GM18502 (cell line): ENCODE measurements at regions not wholly inside any gene's neighbourhood (a gene's known extent, or its start where the extent isn't known, plus 50 kb on each side); places are given as distances from the start of the nearest gene placed in this dataset.
"Not testable (repeated sequence)": the region's sequence is repeated elsewhere in the genome, so short reads cannot be mapped to it uniquely, and the experiment has no call there.

Experiments
- ATAC-seq: cut with Tn5 transposase; IDR thresholded peaks from one replicate; pipeline ENCODE4 v1.9.1; 2021; ENCODE audit warnings: mild to moderate bottlenecking; ENCODE audit not compliant: unreplicated experiment, poor library complexity

DNA sequence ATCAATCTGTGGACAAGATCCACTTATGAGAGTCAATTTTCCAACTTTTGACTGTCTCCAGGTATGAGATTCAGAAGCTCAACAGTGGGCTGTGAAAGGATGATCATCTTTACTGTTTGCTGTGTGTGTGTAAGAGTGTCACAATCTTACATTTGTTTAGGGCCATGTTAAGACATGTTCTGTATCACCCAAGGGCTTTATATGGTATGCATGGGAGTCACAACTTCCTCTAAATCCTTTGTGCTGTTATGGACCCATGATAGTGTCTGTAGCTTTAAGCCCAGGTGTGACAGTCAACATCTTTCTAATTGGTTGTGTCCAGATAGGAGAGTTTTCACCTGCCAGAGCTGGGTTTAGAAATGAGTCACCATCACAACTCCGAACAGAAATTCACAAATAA lies 70.2 kb downstream of the ZNF726 start:
- ATAC-seq: not testable (repeated sequence)

DNA sequence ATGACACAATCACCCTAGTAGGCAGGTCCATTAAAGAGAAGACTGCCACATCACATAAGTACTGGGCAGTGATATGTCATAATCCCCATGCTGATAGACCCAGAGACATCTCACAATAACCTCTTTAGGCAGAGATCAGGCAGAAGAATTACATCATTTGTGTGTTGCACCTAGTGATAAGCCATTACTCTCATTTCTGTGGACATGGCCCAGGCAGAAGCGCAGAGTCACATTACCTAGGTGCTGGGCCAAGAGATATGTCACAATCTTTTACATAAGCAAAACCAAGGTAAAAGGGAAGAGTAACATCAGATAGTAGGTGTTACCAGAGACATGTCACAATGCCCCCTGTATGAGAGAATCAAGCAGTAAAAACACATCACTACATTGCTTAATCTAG lies 71.9 kb downstream of the ZNF726 start:
- ATAC-seq: no peak

DNA sequence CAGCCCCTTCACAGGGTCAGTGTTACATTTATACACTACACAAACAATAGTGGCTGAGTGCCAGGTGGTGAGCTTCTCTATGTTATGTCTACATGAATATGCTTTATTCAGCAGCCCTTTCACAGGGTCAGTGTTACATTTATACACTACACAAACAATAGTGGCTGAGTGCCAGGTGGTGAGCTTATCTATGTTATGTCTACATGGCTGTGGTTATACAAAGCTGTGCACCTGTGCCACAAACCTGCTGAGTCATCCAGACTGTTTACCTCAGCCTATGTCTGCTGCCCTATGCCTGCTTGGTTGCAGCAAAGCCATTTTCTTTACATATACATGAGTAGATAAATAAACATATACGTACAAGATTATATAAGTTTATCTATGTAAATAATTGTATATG lies 76.5 kb downstream of the ZNF726 start:
- ATAC-seq: no peak

DNA sequence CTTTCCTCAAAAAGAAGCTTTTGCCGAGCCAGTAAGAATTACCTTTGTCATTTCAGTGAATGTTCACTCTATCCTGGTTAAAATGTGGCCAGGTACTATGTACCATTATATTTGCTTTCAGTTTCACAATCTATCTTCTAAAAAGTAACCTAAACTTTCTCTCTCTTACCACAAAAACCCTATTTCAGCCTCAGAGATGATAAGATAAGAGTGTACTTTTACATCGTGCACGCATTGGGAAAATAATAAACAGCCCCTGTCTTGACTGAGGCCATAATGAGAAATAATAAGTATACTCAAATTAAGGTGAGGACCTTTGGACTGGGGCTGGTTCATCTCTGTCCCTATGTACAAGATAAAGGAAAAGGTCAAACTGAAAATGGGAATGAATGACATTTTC lies 77.7 kb downstream of the ZNF726 start:
- ATAC-seq: no peak

DNA sequence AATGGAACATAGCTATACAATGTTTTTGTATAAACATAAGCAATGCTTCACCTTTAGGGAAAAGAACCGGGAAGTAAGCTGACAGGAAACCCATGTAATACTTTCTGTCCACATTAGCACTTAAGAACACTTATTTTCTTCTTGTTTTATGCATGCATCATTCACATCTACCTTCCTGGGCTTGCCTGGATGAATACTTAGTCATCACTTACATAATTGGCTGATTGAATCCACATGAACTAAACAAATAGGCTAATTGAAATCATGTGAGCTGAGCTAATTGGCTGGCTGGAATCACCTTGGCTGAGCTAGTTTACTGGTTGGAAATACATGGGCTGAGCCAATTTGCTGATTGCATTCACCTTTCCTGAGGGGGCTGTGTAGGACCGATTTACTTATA lies 78.8 kb downstream of the ZNF726 start:
- no peak for ATAC-seq

DNA sequence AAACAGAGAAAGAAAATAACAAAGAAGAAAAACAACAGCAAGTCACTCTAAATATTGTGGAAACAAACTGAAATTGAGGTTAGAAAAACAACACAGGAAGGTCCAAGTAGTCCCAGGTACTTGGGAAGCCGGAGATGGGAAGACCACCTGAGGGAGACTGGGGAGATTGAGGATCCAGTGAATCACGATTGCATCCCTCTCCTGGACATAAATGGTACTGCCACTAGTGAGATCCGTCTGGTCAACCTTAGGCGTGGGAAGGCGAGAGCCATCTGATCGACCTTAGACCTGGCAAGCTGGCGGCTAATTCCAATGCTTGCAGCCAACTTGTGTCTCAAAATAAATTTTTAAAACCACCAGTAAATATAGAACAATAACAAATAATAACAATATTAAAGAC lies 81.9 kb downstream of the ZNF726 start:
- ATAC-seq: no peak

DNA sequence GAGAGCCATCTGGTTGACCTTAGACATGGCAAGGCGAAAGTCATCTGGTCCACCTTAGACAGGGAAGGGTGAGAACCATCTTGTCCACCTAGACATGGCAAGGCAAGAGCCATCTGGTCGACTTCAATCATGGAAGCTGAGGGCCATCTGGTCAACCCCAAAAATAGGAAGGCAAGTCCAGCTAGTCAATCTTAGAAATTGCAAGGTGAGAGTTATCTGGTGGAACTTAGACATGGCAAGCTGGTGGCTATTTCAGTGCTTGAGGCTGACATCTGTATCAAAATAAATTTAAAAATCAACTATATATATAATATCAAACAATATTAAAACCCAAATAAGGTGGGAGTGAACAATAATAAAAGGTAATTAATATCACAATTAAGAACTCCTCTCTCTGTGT lies 83.9 kb downstream of the ZNF726 start:
- ATAC-seq: no peak

DNA sequence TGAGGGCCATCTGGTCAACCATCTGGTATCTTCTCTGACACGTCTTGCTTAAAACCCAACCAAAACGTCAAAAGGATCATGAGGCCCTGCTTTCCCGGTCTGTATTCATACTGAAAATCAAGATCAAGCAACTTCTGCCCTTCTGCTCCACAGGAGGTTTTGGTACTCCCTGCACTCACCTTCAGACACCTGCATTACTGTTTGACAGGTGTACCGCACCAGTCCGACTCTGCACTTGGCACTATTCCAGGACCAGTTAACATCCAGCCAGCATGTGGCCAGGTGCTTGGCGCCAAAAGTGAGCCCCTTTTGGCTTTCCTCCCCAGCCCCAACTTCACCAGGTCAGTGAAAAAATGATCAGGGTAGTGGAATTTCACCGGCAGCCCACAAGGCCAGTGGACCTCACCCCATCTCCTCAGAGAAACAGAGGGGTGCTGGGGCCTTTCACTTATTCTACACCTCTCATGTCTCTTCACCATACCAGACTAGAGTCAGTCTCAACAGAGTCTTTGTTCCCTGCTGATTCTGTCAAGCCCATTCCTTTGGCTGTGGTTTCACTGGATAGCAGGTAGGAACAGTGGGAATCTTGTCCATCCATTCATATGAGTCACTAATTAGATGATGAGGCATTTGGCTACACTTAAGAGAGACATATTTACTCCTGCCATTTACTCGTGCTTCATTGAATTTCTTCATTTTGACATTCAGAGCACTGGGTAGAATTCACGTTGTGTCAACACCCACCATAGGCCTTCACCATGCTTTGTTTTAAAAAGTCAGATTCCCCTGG lies 85.3 kb downstream of the ZNF726 start:
- no peak for ATAC-seq

DNA sequence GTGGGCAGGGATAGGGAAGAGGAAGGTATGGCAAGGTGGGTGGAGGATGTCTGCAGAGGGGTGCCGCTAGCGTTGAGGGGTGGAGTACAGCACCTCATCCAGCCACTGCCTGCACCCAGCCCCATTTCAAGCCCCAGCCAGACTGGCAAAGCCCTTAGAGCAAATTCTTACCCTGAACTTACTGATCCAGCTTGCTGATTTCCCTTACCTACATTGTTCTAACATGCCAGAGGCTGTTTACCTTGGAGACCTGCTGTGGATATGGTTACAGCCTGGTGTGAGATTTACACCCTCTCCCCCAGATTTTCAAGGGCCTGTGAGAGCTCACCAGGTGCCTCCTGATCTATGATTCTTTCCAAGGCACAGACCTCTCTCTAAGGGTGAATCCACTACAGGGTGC lies 86.0 kb downstream of the ZNF726 start:
- ATAC-seq: no peak

DNA sequence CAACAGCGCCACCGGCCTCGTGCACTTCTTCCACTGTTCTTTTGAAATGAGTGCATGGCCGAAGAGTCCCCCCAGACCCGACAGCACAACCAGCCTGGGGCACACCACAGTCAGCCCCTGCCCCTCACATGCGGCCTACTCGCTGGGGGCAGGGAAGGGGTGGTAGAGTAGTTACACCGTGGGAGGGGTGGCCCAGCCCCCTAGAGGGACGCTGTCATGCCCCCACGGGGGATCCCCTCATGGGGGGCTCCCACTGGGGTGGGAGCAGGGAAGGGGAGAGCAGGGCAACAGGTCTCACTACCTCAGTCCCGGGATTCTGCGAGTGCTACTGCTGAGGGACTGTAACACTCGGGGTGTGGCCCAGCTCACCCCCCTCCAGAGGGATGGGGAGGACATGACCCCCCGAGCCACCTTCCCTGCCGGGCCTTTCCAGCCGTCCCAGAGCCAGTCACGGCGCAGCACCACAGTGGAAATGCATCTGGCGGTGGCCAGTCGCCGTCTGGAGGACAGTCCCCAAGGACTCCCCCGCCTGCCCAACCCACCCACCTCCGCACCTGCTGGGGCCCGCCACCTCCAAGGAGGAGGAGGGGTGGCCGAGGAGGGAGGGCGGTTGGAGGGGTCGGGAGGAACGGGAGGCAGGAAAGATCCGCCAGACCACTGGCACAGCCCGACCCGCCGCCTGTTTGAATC lies 84.6 kb upstream of the ZNF254 start:
- ATAC-seq: no peak

DNA sequence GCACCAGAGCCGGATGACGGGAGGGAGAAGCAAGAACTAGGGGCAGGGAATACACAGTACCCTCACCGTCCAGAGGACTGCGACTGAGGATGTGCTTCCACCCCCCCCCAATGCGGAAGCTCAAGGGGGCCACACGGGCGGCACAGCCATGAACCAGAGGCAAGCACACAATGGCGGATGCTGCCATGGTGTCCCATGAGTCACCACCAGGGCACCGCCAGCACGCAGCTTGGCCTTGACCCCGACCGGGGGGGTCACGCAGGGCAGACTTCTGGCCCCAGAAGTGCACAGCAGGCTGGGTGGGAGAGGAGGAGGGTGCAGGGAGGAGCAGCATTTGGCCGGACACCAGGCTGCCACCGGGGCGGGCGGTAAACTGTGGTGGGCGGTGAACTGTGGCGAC lies 83.5 kb upstream of the ZNF254 start:
- no peak for ATAC-seq

DNA sequence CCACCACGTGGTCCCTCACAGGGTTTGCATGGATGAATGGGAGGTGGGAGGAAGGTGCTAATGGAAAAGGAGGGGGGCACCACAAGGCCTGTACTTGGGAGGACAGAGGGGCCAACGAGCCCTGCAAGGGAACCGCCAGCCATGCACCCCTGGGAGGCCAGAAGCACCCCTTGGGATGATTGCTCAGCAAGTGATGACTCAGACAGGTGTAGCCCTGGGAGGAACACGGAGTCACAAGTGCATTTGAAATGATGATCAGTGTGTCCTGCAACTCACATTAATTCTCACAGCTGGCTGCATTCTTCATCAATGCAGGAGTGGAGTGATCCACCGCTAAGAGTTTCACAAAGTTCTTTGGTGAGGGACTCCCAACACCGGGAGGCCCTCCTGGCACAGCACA lies 82.8 kb upstream of the ZNF254 start:
- no peak for ATAC-seq

DNA sequence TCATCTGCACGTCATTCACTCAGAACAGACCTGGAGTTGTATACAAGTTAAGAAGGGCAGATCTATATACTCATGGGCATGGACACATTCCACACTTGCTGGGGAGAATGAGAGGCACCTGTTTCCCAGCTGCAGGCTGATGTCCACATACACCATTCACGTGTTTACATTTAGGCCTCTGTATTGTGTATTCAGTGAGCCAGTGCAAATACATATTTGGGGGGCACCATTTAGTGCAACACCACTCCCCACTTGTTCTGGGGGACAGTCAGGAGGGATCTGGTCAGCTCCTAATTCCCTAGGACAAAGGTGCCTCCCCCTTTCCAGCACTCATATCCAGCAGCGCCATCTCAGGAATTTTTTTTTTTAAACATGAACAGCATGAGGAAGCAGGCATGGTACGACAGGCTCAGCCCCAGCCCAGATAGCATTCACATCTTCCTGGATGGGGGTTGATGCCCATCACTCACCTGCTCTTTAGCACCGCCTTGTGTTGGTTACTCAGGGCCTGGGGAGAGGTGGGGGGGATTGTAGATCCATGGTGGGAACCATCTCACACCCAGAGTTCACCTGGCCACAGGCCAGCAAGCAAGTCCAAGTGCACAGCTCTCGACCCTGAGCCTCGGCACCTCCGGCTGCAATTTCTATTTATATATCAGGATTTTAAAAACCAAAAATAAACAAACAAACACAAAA lies 56.9 kb upstream of the ZNF254 start:
- ATAC-seq: no peak

DNA sequence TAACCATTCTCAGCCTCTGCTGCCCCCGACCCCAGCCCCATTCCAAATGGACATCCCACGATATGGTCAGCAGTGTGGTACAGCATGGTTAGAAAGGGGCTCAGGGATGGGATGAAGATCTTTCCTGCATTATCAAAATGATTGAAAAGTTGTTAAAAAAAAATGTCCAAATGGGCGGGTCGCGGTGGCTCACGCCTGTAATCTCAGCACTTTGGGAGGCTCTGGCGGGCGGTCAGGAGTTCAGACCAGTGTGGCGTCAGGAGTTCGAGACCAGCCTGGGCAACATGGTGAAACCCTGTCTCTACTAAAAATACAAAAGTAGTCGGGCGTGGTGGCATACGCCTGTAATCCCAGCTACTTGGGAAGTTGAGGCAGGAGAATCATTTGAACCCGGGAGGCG lies 54.3 kb upstream of the ZNF254 start:
- ATAC-seq: no peak

DNA sequence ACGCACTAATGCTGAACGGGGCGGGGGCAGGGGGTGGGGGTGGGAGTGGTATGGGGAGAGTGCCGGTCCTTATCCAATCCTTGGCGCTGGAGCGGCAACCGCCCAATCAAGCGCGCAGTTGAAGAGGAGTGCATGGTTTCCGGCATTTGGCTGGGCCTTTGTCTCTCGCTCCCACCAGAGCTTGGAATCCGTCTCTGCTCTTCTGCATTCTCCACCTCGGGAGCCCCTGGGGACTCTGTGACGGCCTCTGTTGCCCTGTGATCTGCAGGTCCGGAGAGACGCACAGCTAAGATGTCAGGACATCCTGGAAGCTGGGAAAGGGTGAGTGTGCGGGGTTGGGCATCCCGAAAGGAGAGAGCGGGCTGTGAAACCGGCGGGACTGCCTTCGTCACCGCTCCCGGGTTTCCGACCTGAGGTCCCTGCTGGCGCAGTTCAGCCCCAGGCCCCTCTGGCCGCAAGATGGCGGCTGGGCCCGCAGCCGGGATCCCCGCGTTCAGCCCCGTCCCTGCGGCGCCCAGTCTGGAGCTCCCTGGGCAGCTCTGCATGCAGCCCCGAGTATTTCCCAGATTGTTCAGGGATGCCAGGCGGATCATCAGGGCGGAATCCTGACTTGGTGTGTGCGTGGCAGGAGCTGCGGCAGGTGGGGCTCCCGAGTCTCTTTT lies 53.6 kb upstream of the ZNF254 start:
- peak; percentile 97 for ATAC-seq

DNA sequence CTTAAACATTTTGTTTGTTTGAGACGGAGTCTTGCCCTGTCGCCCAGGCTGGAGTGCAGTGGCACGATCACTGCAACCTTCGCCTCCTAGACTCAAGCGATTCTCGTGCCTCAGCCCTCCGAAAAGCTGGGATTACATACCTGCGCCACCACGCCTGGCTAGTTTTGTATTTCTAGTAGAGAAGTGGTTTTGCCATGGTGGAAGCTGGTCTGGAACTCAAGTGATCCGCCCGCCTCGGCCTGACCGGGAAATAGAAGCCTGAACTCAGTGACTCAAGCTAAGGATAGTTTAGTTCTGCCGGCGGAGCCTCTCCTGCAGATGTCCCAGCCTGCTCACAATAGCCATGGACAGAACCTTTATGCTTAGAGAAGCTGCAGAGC lies 53.0 kb upstream of the ZNF254 start:
- peak; percentile 29 for ATAC-seq

DNA sequence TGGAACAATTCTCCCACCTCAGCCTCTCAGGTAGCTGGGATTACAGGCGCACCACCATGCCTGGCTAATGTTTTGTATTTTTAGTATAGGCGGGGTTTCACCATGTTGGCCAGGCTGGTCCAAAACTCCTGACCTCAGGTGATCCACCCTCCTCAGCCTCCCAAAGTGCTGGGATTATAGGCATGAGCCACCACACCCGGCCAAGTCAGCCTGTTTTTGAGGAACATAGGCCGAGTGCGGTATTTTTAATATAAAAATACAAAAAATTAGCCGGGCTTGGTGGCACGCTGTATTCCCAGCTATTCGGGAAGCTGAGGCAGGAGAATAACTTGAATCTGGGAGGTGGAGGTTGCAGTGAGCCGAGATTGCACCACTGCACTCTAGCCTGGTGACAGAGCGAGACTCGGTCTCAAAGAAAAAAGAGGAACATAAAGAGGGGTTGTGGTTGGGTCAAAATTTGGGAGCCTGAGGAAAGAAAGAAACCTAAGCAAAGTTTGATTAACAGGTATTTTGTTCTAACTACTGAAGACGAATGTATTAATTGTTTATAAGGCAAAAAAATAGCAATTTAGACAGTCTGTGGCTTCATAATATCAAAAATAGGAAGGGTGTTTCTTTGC lies 51.6 kb upstream of the ZNF254 start:
- not testable (repeated sequence) for ATAC-seq
